Astrocyte (in vitro differentiated cells and primary cell): ENCODE measurements at regions not wholly inside any gene's neighbourhood (a gene's known extent, or its start where the extent isn't known, plus 50 kb on each side); places are given as distances from the start of the nearest gene placed in this dataset.
"Not testable (repeated sequence)": the region's sequence is repeated elsewhere in the genome, so short reads cannot be mapped to it uniquely, and the experiment has no call there.

ENCODE experiments used
- DNase-seq: peaks from one replicate; pipeline ENCODE4 v3.0.0-alpha.2; 2010; ENCODE audit warnings: low read depth
- FAIRE-seq: peaks from 2 replicates; lab custom pipeline; 2011; peaks lifted over from hg19 to GRCh38; lab: Jason Lieb, UNC
- H2AFZ ChIP-seq: 2 replicates; pipeline ENCODE4 v1.6.0; 2012; ENCODE audit warnings: low read depth, low read length, inconsistent platforms
- H3K27ac ChIP-seq: 2 replicates; pipeline ENCODE4 v1.5.1; 2011; ENCODE audit warnings: low read depth, low read length, inconsistent platforms
- H3K27me3 ChIP-seq: 2 replicates; pipeline ENCODE4 v1.6.0; 2011; ENCODE audit warnings: low read length, inconsistent platforms; ENCODE audit not compliant: insufficient read depth
- H3K36me3 ChIP-seq: 2 replicates; pipeline ENCODE4 v1.5.1; 2011; ENCODE audit warnings: low read length, inconsistent platforms; ENCODE audit not compliant: insufficient read depth
- H3K4me1 ChIP-seq: 2 replicates; pipeline ENCODE4 v1.5.1; 2011; ENCODE audit warnings: low read length, inconsistent platforms; ENCODE audit not compliant: insufficient read depth
- H3K4me2 ChIP-seq: 2 replicates; pipeline ENCODE4 v1.6.0; 2012; ENCODE audit warnings: low read length, inconsistent platforms
- H3K4me3 ChIP-seq: 2 replicates; pipeline ENCODE4 v1.5.1; 2011; ENCODE audit warnings: low read depth, mild to moderate bottlenecking, low read length, inconsistent platforms; ENCODE audit not compliant: insufficient read depth
- H3K79me2 ChIP-seq: 2 replicates; pipeline ENCODE4 v1.6.0; 2012; ENCODE audit warnings: mild to moderate bottlenecking, low read length, inconsistent platforms; ENCODE audit not compliant: insufficient read depth
- H3K9ac ChIP-seq: 2 replicates; pipeline ENCODE4 v1.6.0; 2012; ENCODE audit warnings: mild to moderate bottlenecking, low read length, inconsistent platforms
- H3K9me3 ChIP-seq: 2 replicates; pipeline ENCODE4 v1.5.1; 2012; ENCODE audit warnings: low read depth, mild to moderate bottlenecking, low read length, inconsistent platforms; ENCODE audit not compliant: insufficient read depth
- H4K20me1 ChIP-seq: 2 replicates; pipeline ENCODE4 v1.6.0; 2012; ENCODE audit warnings: low read length, inconsistent platforms; ENCODE audit not compliant: insufficient read depth
- H3K27ac Mint-ChIP-seq: one replicate; pipeline ENCODE4 v1.8.0; 2021; ENCODE audit warnings: mild to moderate bottlenecking, mixed read lengths; ENCODE audit not compliant: unreplicated experiment
- H3K27me3 Mint-ChIP-seq: one replicate; pipeline ENCODE4 v1.8.0; 2021; ENCODE audit warnings: low read depth, mixed read lengths; ENCODE audit not compliant: unreplicated experiment
- H3K36me3 Mint-ChIP-seq: one replicate; pipeline ENCODE4 v1.8.0; 2021; ENCODE audit warnings: low read depth, mixed read lengths; ENCODE audit not compliant: unreplicated experiment
- H3K4me1 Mint-ChIP-seq: one replicate; pipeline ENCODE4 v1.8.0; 2021; ENCODE audit warnings: low read depth, mixed read lengths; ENCODE audit not compliant: unreplicated experiment
- H3K4me3 Mint-ChIP-seq: one replicate; pipeline ENCODE4 v1.8.0; 2021; ENCODE audit warnings: mild to moderate bottlenecking, moderate library complexity, mixed read lengths; ENCODE audit not compliant: unreplicated experiment
- H3K9me3 Mint-ChIP-seq: one replicate; pipeline ENCODE4 v1.8.0; 2021; ENCODE audit warnings: mild to moderate bottlenecking, mixed read lengths; ENCODE audit not compliant: unreplicated experiment

DNA sequence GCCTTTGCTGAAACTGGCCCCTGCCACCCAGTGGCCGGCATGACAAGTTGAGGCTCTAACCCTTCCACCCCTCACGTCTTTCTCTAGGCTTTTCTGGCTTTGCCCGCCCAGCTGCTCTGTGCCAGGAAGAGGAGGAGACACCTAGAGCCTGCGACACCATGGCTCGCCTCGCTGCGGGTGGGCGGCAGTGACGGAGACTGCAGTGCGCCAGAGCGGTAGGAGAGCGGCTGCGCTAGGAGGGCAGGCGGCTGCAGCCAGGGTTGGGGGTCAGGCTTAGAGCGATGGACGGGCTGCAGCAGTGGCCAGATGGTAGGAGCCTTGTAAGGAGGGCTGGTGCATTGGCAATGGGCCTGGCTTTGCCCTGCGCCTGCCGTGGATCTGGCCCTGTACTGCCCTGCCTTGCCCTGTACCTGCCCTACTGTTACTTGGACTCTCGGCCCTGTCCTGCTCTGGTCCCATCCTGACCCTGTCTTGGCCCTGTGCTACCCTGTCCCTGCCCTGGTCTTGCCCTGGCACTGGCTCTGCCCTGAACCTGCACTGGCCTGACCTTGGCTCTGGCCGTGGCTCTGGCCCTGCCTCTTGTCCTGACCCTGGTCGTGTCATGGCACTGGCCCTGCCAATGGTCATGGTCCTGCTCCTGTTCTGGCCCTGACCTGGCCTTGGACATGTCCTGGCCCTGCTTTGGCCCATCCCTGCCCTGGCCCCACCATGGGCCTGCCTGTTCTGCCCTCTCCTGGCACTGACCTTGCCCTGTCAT is 330.7 kb upstream of the PLGLB1 start:
- H3K4me3 ChIP-seq, H3K4me3 Mint-ChIP-seq, FAIRE-seq, H3K79me2 ChIP-seq, H3K36me3 ChIP-seq, H3K27me3 ChIP-seq, H3K9ac ChIP-seq, H3K4me1 Mint-ChIP-seq, H2AFZ ChIP-seq, H3K27me3 Mint-ChIP-seq, H3K36me3 Mint-ChIP-seq, H3K4me2 ChIP-seq, H4K20me1 ChIP-seq, H3K27ac Mint-ChIP-seq, H3K9me3 ChIP-seq, H3K27ac ChIP-seq, H3K4me1 ChIP-seq, DNase-seq, H3K9me3 Mint-ChIP-seq: not testable (repeated sequence)

DNA sequence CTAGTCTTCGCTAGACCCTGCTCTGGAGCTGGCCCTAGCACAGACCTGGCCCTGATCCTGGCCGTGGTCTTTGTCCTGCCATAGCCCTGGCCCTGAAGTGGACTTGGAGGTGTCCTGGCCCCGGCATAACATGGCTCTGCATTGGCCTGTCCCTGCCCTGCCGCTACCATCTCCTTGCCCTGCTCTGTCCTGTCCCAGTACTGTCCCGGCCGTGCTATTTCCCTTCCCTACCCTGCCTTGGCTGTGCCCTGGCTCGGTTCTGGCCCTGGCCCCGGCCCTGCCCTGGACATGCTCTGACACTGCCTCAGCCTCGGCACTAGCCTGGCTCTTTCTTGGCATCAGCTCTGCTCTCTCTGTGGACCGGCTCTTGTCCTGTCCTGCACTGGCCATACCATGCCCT is 331.8 kb upstream of the PLGLB1 start:
- not testable (repeated sequence) for H3K9ac ChIP-seq, H3K4me2 ChIP-seq, H3K27me3 Mint-ChIP-seq, H3K4me1 ChIP-seq, H3K9me3 ChIP-seq, H3K79me2 ChIP-seq, FAIRE-seq, H3K4me1 Mint-ChIP-seq, DNase-seq, H2AFZ ChIP-seq, H4K20me1 ChIP-seq, H3K27me3 ChIP-seq, H3K4me3 ChIP-seq, H3K27ac ChIP-seq, H3K27ac Mint-ChIP-seq, H3K4me3 Mint-ChIP-seq, H3K36me3 ChIP-seq, H3K36me3 Mint-ChIP-seq, H3K9me3 Mint-ChIP-seq

DNA sequence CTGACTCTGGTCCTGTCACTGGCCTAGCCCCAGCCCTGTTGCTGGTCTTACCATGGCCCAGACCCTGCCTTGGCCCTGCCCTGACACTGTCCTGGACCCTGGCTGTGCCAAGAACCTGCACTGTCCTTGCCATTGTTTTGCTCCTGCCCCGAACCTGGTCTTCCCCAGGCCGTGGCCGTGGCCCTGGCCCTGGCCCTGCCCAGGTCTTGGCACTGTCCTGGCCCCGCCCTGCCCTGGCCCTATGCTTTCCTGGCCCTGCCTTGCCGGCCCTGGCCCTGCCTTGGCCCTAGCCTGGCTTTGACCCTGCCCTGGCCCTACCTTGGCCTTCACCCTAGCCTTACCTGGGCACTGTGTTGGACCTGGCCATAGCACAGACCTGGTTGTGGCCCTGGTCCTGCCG is 332.5 kb upstream of the PLGLB1 start:
- H3K4me2 ChIP-seq, H3K9me3 ChIP-seq, H3K36me3 Mint-ChIP-seq, H3K9ac ChIP-seq, H3K4me3 ChIP-seq, H3K79me2 ChIP-seq, H3K4me1 ChIP-seq, H3K4me3 Mint-ChIP-seq, H4K20me1 ChIP-seq, H3K27me3 Mint-ChIP-seq, H3K27ac ChIP-seq, H3K27me3 ChIP-seq, H3K9me3 Mint-ChIP-seq, H3K36me3 ChIP-seq, H2AFZ ChIP-seq, FAIRE-seq, H3K27ac Mint-ChIP-seq, H3K4me1 Mint-ChIP-seq, DNase-seq: not testable (repeated sequence)

DNA sequence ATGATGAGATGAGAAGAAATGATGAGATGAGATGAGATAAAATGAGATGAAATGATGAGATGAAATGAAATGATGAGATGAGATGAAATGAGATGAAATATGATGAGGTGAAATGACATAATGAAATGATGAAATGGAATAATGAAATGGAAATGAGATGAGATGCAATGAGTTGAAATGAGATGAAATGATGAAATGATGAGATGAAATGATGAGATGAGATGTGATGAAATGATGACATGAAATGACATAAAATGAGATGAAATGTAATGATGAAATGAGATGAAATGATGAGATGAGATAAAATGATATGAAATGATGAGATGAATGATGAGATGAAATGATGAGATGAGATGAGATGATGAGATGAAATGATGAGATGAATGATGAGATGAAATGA is 338.6 kb upstream of the PLGLB1 start:
- not testable (repeated sequence) for H3K36me3 Mint-ChIP-seq, H3K79me2 ChIP-seq, FAIRE-seq, H3K4me1 Mint-ChIP-seq, H3K27ac Mint-ChIP-seq, H3K9me3 Mint-ChIP-seq, H3K9ac ChIP-seq, H3K27me3 ChIP-seq, H3K4me2 ChIP-seq, H3K27me3 Mint-ChIP-seq, H3K27ac ChIP-seq, H2AFZ ChIP-seq, H4K20me1 ChIP-seq, H3K9me3 ChIP-seq, H3K4me1 ChIP-seq, DNase-seq, H3K4me3 Mint-ChIP-seq, H3K4me3 ChIP-seq, H3K36me3 ChIP-seq

DNA sequence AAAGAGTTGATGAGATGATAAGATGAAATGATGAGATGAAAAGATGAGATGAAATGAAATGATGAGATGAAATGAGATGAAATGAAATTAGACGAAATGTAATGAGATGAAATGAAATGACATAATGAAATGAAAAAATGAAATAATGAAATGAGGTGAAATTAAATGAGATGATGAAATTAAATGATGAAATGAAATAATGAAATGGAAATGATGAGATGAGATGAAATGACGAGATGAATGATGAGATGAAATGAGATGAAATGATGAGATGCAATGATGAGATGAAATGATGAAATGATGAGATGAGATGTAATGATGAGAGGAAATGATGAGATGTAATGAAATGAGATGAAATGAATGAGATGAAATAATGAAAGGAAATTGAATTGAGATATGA is 339.3 kb upstream of the PLGLB1 start:
- not testable (repeated sequence) for H3K9me3 ChIP-seq, H3K36me3 Mint-ChIP-seq, H3K4me2 ChIP-seq, H3K4me3 ChIP-seq, H3K27me3 ChIP-seq, DNase-seq, H3K9me3 Mint-ChIP-seq, H3K27me3 Mint-ChIP-seq, H3K4me3 Mint-ChIP-seq, H3K36me3 ChIP-seq, H3K27ac ChIP-seq, H3K4me1 Mint-ChIP-seq, H3K27ac Mint-ChIP-seq, H3K79me2 ChIP-seq, H3K4me1 ChIP-seq, H2AFZ ChIP-seq, H4K20me1 ChIP-seq, H3K9ac ChIP-seq, FAIRE-seq

DNA sequence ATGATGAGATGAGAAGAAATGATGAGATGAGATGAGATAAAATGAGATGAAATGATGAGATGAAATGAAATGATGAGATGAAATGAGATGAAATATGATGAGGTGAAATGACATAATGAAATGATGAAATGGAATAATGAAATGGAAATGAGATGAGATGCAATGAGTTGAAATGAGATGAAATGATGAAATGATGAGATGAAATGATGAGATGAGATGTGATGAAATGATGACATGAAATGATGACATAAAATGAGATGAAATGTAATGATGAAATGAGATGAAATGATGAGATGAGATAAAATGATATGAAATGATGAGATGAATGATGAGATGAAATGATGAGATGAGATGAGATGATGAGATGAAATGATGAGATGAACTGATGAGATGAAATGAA is 340.2 kb upstream of the PLGLB1 start:
- H3K79me2 ChIP-seq, H3K36me3 Mint-ChIP-seq, H3K27ac ChIP-seq, H3K4me3 ChIP-seq, H3K4me1 ChIP-seq, H3K4me3 Mint-ChIP-seq, H3K9ac ChIP-seq, H3K27ac Mint-ChIP-seq, H3K9me3 Mint-ChIP-seq, H3K4me2 ChIP-seq, H3K27me3 Mint-ChIP-seq, DNase-seq, FAIRE-seq, H4K20me1 ChIP-seq, H3K36me3 ChIP-seq, H3K9me3 ChIP-seq, H3K27me3 ChIP-seq, H3K4me1 Mint-ChIP-seq, H2AFZ ChIP-seq: not testable (repeated sequence)
